ENCODE measurements at regions not wholly inside any gene's neighbourhood (a gene's known extent, or its start where the extent isn't known, plus 50 kb on each side); places are given as distances from the start of the nearest gene placed in this dataset.

GRCh38 chrX:97692575-97692974, 808.9 kb downstream of the RPA4 start:
- H3K9ac ChIP-seq (replicated peaks in 1 of 4; ENCODE audit: extremely low read depth in 1 of 4, low read depth in 3 of 4, low read length in 3 of 4), result no peak overlapping the region
- FAIRE-seq (no peak), DNase-seq (ENCODE audit: low read depth in 1 of 2, low spot score in 2 of 2) (no peak)
- WGBS, 2 experiments (ENCODE audit: extremely low coverage in 1 of 2, insufficient coverage in 1 of 2, insufficient read length in 1 of 2, insufficient replicate concordance in 2 of 2, low coverage in 1 of 2, low lambda C conversion rate in 2 of 2, missing lambda C conversion rate in 1 of 2), result 88% methylated on average over 2 of the region's 2 CpGs; no CpG with 5 or more reads in 1 of the 2 experiments
- H3K36me3 ChIP-seq (ENCODE audit: control insufficient read depth in 2 of 4, insufficient read depth in 4 of 4, low read length in 3 of 4), result no peaks in the 10 kb centered on the region
- no peak overlapping the region for H3K23ac ChIP-seq (ENCODE audit: insufficient read length)
- no peak overlapping the region for H4K91ac ChIP-seq (replicated peaks; ENCODE audit: insufficient read length, low read length)
- no peak overlapping the region for H4K8ac ChIP-seq (ENCODE audit: extremely low read depth, insufficient read depth, low read length)
- no peak overlapping the region for H2AFZ ChIP-seq (ENCODE audit: low read length)
- TF ChIP-seq KDM4A (IDR thresholded peaks at IDR 0.05; ENCODE audit: low read depth, low read length, severe bottlenecking) (no peak), MAFK (IDR thresholded peaks at IDR 0.05; ENCODE audit: low read depth, low read length) (no peak), RAD21 (IDR thresholded peaks at IDR 0.05 in 1 of 2, conservative IDR thresholded peaks at IDR 0.05 in 1 of 2; ENCODE audit: low read depth in 2 of 2, low read length in 2 of 2) (peak in 1 of 2 experiments; percentile 22; a peak in 1 of 4 replicates), HDAC2 (IDR thresholded peaks at IDR 0.05; ENCODE audit: borderline replicate concordance in 1 of 2, low read depth in 2 of 2, low read length in 2 of 2) (no peak), NANOG (IDR thresholded peaks at IDR 0.05; ENCODE audit: insufficient read depth, low read depth, low read length, poor library complexity, severe bottlenecking) (no peak)
- H3K14ac ChIP-seq (ENCODE audit: insufficient read length), result no peak overlapping the region
- H2AK5ac ChIP-seq (ENCODE audit: low read depth, low read length), result no peak overlapping the region
- no peak overlapping the region for H3K18ac ChIP-seq (ENCODE audit: extremely low read depth, low read length)
- H2BK120ac ChIP-seq (replicated peaks; ENCODE audit: low read depth, low read length), result no peak overlapping the region
- no peak overlapping the region for H3K4me2 ChIP-seq (ENCODE audit: insufficient read depth in 1 of 2, low read depth in 2 of 2, low read length in 2 of 2)
- no peaks in the 10 kb centered on the region for H3K79me1 ChIP-seq (ENCODE audit: low read depth, low read length)
- H4K5ac ChIP-seq (ENCODE audit: insufficient read length, low read depth, low read length), result no peak overlapping the region
- H3K23me2 ChIP-seq (ENCODE audit: low read depth, low read length), result no peaks in the 10 kb centered on the region
- no peaks in the 10 kb centered on the region for H3K79me2 ChIP-seq (ENCODE audit: control insufficient read depth in 1 of 2, insufficient read depth in 2 of 2, low read length in 2 of 2)
- no peak overlapping the region for H3K56ac ChIP-seq (replicated peaks; ENCODE audit: insufficient read length, low read depth, low read length)
- POLR2A ChIA-PET (ENCODE audit: partially characterized antibody), result no interaction called here
- peaks cover 0 to 3% (median 0%) of the 10 kb centered on the region in 4 experiments; a peak in 1 of 7 replicates for H3K4me1 ChIP-seq (replicated peaks in 1 of 4; ENCODE audit: control insufficient read depth in 3 of 4, insufficient read depth in 4 of 4, low read length in 3 of 4)
- no peak overlapping the region for H3K4ac ChIP-seq (replicated peaks; ENCODE audit: insufficient read length, low read depth, low read length)
- no peaks in the 10 kb centered on the region for H4K20me1 ChIP-seq (replicated peaks in 1 of 2; ENCODE audit: control insufficient read depth in 1 of 2, insufficient read depth in 2 of 2, low read length in 2 of 2)
- H3K4me3 ChIP-seq (ENCODE audit: extremely low read depth in 1 of 4, insufficient read depth in 2 of 4, low read depth in 3 of 4, low read length in 4 of 4), result no peak overlapping the region
- no peak overlapping the region for H3K27ac ChIP-seq (ENCODE audit: low read depth, low read length)
- no peak overlapping the region for H2BK5ac ChIP-seq (ENCODE audit: low read depth, low read length)
- no peak overlapping the region for H2BK20ac ChIP-seq (ENCODE audit: low read length)
- H2BK15ac ChIP-seq (ENCODE audit: low read length), result no peak overlapping the region
- H3K27me3 ChIP-seq (replicated peaks in 1 of 4; ENCODE audit: control insufficient read depth in 3 of 4, extremely low read depth in 1 of 4, insufficient read depth in 3 of 4, low read length in 3 of 4), result no peaks in the 10 kb centered on the region
- no peak overlapping the region for H2BK12ac ChIP-seq (ENCODE audit: low read depth, low read length)
- CTCF ChIA-PET (ENCODE audit: partially characterized antibody), result interaction anchor here (0.8 kb wide), 1 partner anchor 9 kb away, joined by 3 read pairs; no protein-coding TSS in a partner anchor
- no peaks in the 10 kb centered on the region for H3K9me3 ChIP-seq (ENCODE audit: insufficient read depth in 2 of 2, low read depth in 1 of 2, low read length in 1 of 2)
